ENCODE measurements at regions not wholly inside any gene's neighbourhood (a gene's known extent, or its start where the extent isn't known, plus 50 kb on each side); places are given as distances from the start of the nearest gene placed in this dataset.

DNA sequence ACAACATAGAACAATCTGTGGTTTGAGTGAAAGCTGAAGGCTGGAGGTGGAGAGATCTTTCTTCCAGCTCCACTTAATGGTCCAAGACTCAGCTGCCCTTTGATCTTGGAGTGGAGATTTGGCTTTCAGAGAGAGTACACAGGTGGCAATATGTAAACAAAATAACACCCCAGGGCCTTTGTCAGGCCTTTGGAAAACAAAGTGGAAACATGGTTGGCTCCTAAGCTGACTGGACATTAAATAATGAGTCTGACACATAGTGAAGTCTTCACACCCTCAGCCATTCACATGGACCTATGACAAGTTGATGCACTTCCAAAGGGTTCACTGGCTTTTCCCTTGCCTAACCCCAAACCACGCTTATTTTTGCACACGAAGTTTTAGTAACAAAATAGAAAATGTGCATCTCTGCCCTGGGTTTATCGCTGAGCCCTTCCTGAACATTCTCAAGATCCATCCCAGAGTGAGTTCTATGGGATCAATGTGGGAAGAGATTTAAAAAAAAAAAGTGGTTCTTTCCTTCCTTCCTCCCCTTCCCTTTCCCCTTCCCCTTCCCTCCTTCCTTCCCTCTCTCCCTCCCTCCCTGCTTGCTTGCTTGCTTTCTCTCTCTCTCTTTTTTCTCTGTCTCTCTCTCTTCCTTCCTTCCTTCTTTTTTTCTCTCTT is 201.3 kb upstream of the NT5C1B start:
- no peaks in the 10 kb centered on the region for H3K27me3 ChIP-seq
- H3K36me3 ChIP-seq = no peaks in the 10 kb centered on the region
- no peak for DNase-seq
- H3K27ac ChIP-seq = no peak overlapping the region
- intact Hi-C loops (cut with DNase I; ENCODE audit: low total_unique reads) = no loop called here
- no peaks in the 10 kb centered on the region for H3K4me1 ChIP-seq
- H3K9me3 ChIP-seq = no peaks in the 10 kb centered on the region
- TF ChIP-seq, protein P1, sequence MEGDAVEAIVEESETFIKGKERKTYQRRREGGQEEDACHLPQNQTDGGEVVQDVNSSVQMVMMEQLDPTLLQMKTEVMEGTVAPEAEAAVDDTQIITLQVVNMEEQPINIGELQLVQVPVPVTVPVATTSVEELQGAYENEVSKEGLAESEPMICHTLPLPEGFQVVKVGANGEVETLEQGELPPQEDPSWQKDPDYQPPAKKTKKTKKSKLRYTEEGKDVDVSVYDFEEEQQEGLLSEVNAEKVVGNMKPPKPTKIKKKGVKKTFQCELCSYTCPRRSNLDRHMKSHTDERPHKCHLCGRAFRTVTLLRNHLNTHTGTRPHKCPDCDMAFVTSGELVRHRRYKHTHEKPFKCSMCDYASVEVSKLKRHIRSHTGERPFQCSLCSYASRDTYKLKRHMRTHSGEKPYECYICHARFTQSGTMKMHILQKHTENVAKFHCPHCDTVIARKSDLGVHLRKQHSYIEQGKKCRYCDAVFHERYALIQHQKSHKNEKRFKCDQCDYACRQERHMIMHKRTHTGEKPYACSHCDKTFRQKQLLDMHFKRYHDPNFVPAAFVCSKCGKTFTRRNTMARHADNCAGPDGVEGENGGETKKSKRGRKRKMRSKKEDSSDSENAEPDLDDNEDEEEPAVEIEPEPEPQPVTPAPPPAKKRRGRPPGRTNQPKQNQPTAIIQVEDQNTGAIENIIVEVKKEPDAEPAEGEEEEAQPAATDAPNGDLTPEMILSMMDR (IDR thresholded peaks at IDR 0.05) = no peak
- TF ChIP-seq POLR2A (IDR thresholded peaks at IDR 0.05) = no peak
- H3K4me3 ChIP-seq = no peak overlapping the region

DNA sequence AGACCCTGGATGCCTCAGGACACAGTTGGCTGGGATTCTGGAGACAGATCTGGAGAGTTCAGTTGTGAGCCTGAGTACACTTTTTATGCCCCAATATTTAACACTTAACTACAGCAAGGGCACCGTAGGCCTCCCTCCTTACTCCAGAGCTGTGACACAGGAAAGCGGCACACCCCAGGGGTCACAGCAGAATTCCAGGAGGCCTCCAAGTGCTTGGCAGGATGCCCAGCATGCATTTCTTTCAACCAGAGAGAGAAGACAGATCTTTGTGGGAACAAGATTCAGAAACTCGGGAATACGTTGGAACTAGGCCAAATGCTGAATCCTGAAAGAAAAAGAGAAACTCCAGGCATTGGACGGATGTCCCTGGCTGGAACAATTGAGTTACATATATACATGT is 199.2 kb upstream of the NT5C1B start:
- H3K36me3 ChIP-seq = no peaks in the 10 kb centered on the region
- no peak overlapping the region for H3K4me3 ChIP-seq
- H3K4me1 ChIP-seq = no peaks in the 10 kb centered on the region
- H3K9me3 ChIP-seq = no peaks in the 10 kb centered on the region
- intact Hi-C loops (cut with DNase I; ENCODE audit: low total_unique reads) = no loop called here
- DNase-seq = no peak
- H3K27ac ChIP-seq = no peak overlapping the region
- TF ChIP-seq POLR2A (IDR thresholded peaks at IDR 0.05) = no peak
- TF ChIP-seq, protein P1 (IDR thresholded peaks at IDR 0.05) = no peak
- H3K27me3 ChIP-seq = no peaks in the 10 kb centered on the region

DNA sequence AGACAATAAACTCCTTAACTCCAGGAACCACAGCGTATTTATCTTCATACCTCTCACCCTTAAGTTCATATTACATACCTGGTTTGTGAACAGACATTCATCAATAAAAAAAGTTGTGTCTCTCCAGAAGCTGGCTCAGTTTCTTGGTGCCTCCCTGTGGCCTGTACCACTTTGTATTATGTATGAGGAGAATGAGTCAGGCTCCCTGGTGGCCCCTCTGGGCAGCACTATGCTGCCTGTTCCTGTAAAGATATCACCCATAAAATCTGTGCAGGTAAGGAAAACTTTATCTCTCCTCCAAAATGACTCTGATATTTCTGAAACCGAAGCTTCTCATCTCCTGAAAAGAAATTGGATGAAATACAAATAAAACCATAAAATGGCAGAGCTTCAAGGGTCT is 198.4 kb upstream of the NT5C1B start:
- no peak overlapping the region for H3K4me3 ChIP-seq

DNA sequence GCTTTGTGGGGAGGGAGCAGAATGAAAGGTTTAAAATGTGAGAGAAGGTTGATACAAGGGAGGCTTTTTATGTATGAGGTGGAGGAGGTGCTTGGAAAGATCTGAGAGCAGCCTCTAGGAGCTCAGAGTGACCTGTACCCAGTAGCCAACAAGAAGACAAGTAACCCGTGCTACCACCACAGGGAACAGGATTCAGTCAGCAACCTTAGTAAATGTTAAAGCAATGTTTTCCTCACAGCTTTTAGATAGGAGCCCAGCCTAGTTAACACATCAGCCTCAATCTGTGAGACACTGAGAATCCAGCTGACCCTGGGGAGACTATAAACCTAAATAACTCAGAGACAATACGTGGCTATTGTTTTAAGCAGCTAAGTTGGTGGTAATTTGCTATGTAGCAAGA is 194.9 kb upstream of the NT5C1B start:
- Histone ChIP-seq H3K4me1 (no peaks in the 10 kb centered on the region), H3K9me3 (no peaks in the 10 kb centered on the region), H3K4me3 (no peak overlapping the region), H3K36me3 (no peaks in the 10 kb centered on the region), H3K27me3 (no peaks in the 10 kb centered on the region), H3K27ac (no peak overlapping the region)
- intact Hi-C loops (cut with DNase I; ENCODE audit: low total_unique reads) = no loop called here
- TF ChIP-seq, protein P1 (IDR thresholded peaks at IDR 0.05) = no peak
- no peak for TF ChIP-seq POLR2A (IDR thresholded peaks at IDR 0.05)
- no peak for DNase-seq

More for the DNA sequence above, 198.4 kb upstream of the NT5C1B start:
- intact Hi-C loops (cut with DNase I; ENCODE audit: low total_unique reads) = no loop called here
- H3K27me3 ChIP-seq = no peaks in the 10 kb centered on the region
- TF ChIP-seq, protein P1 (IDR thresholded peaks at IDR 0.05) = no peak
- TF ChIP-seq POLR2A (IDR thresholded peaks at IDR 0.05) = no peak
- no peaks in the 10 kb centered on the region for H3K4me1 ChIP-seq
- H3K27ac ChIP-seq = no peak overlapping the region
- DNase-seq = no peak
- no peaks in the 10 kb centered on the region for H3K36me3 ChIP-seq
- H3K9me3 ChIP-seq = no peaks in the 10 kb centered on the region

DNA sequence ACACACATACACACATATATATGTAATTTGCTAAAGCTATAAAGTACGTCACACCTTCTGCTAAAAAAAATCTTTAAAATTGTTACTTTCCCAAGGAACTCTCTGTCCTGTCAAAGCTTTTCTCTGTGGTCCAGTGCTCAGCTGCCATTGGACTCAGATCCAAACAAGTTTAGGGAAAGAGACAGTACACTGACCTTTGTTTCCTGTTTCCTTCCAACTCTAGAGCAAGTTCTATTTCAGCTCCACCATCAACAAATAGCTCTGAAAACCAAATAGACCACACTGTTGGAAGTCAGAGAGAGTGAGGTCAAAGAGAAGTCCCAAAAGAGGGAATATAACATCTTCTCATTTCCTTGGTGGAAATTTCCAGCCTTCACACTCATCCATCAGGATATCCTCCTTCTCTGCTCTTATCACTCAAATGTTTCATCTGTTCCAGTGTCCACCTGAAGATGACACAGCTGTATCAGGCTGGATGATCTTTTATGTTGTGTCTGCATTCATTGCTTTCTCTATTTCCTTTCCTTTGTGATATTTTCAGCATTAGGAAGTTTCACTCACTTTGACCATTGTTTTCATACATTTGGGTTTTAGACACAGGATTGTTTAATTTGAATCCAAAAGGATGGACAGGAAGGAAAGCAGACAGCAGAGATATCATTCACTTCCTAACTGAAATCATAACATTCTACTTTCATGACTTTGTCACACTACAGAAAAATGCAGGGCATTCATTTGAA is 192.3 kb upstream of the NT5C1B start:
- no peak overlapping the region for H3K27ac ChIP-seq
- H3K4me1 ChIP-seq = no peaks in the 10 kb centered on the region
- TF ChIP-seq, protein P1 (IDR thresholded peaks at IDR 0.05) = no peak
- TF ChIP-seq POLR2A (IDR thresholded peaks at IDR 0.05) = no peak
- no peaks in the 10 kb centered on the region for H3K27me3 ChIP-seq
- H3K36me3 ChIP-seq = no peaks in the 10 kb centered on the region
- intact Hi-C loops (cut with DNase I; ENCODE audit: low total_unique reads) = no loop called here
- no peak for DNase-seq
- H3K9me3 ChIP-seq = no peaks in the 10 kb centered on the region
- H3K4me3 ChIP-seq = no peak overlapping the region
